ENCODE measurements at regions not wholly inside any gene's neighbourhood (a gene's known extent, or its start where the extent isn't known, plus 50 kb on each side); places are given as distances from the start of the nearest gene placed in this dataset.

GRCh38 chr19:23526302-23526701 lies 131.0 kb upstream of the ZNF91 start:
- peaks cover 10 to 21% of the 10 kb centered on the region in 2 donors for H3K9me3 Mint-ChIP-seq
- Histone ChIP-seq H3K27ac (ENCODE audit: low read length) (no peak overlapping the region), H3K4me3 (ENCODE audit: low read length) (no peak overlapping the region), H3K27me3 (ENCODE audit: control insufficient read depth, insufficient read depth, low read length) (no peaks in the 10 kb centered on the region), H3K36me3 (ENCODE audit: control insufficient read depth, insufficient read depth, low read length) (no peaks in the 10 kb centered on the region), H3K9me3 (ENCODE audit: control insufficient read depth, insufficient read depth, low read length) (peaks cover 6% of the 10 kb centered on the region), H3K4me1 (ENCODE audit: control insufficient read depth, insufficient read depth, low read length) (no peaks in the 10 kb centered on the region)
- TF ChIP-seq CTCF (IDR thresholded peaks at IDR 0.05) = no peak
- no peak overlapping the region for H3K27ac Mint-ChIP-seq
- ATAC-seq (no peak), DNase-seq (no peak)
- no peaks in the 10 kb centered on the region for H3K27me3 Mint-ChIP-seq (ENCODE audit: low read depth in 2 of 2)
- no peak overlapping the region for H3K4me3 Mint-ChIP-seq
- H3K36me3 Mint-ChIP-seq = no peaks in the 10 kb centered on the region
- intact Hi-C loops (cut with micrococcal nuclease) = no loop called here
- WGBS (ENCODE audit: insufficient coverage) = 78% methylated on average over 3 of the region's 4 CpGs
- no peaks in the 10 kb centered on the region for H3K4me1 Mint-ChIP-seq

GRCh38 chr19:23525276-23525852 lies 130.1 kb upstream of the ZNF91 start:
- Mint-ChIP-seq H3K36me3 (no peaks in the 10 kb centered on the region), H3K9me3 (peaks cover 13 to 27% of the 10 kb centered on the region in 2 donors), H3K27ac (no peak overlapping the region), H3K4me1 (no peaks in the 10 kb centered on the region), H3K4me3 (no peak overlapping the region), H3K27me3 (ENCODE audit: low read depth in 2 of 2) (no peaks in the 10 kb centered on the region)
- no peak for TF ChIP-seq CTCF (IDR thresholded peaks at IDR 0.05)
- Histone ChIP-seq H3K4me1 (ENCODE audit: control insufficient read depth, insufficient read depth, low read length) (no peaks in the 10 kb centered on the region), H3K27me3 (ENCODE audit: control insufficient read depth, insufficient read depth, low read length) (no peaks in the 10 kb centered on the region), H3K4me3 (ENCODE audit: low read length) (no peak overlapping the region), H3K36me3 (ENCODE audit: control insufficient read depth, insufficient read depth, low read length) (no peaks in the 10 kb centered on the region), H3K27ac (ENCODE audit: low read length) (no peak overlapping the region), H3K9me3 (ENCODE audit: control insufficient read depth, insufficient read depth, low read length) (peaks cover 9% of the 10 kb centered on the region)
- no peak for DNase-seq
- no peak for ATAC-seq
- 74% methylated on average over 2 of the region's 2 CpGs for WGBS (ENCODE audit: insufficient coverage)
- intact Hi-C loops (cut with micrococcal nuclease) = no loop called here

GRCh38 chr19:23523863-23524262 lies 128.6 kb upstream of the ZNF91 start:
- no peaks in the 10 kb centered on the region for H3K4me1 Mint-ChIP-seq
- H3K4me3 Mint-ChIP-seq = no peak overlapping the region
- no peak for DNase-seq
- no peaks in the 10 kb centered on the region for H3K27me3 Mint-ChIP-seq (ENCODE audit: low read depth in 2 of 2)
- Histone ChIP-seq H3K4me3 (ENCODE audit: low read length) (no peak overlapping the region), H3K4me1 (ENCODE audit: control insufficient read depth, insufficient read depth, low read length) (no peaks in the 10 kb centered on the region), H3K36me3 (ENCODE audit: control insufficient read depth, insufficient read depth, low read length) (no peaks in the 10 kb centered on the region), H3K27me3 (ENCODE audit: control insufficient read depth, insufficient read depth, low read length) (no peaks in the 10 kb centered on the region), H3K9me3 (ENCODE audit: control insufficient read depth, insufficient read depth, low read length) (peaks cover 6% of the 10 kb centered on the region), H3K27ac (ENCODE audit: low read length) (no peak overlapping the region)
- H3K27ac Mint-ChIP-seq = no peak overlapping the region
- no peaks in the 10 kb centered on the region for H3K36me3 Mint-ChIP-seq
- no peak for ATAC-seq
- no peak for TF ChIP-seq CTCF (IDR thresholded peaks at IDR 0.05)
- intact Hi-C loops (cut with micrococcal nuclease) = no loop called here
- H3K9me3 Mint-ChIP-seq = peaks cover 20 to 24% of the 10 kb centered on the region in 2 donors

- peaks cover 17 to 22% of the 10 kb centered on the region in 2 donors for H3K9me3 Mint-ChIP-seq
- H3K27me3 Mint-ChIP-seq (ENCODE audit: low read depth in 2 of 2) = no peaks in the 10 kb centered on the region
- intact Hi-C loops (cut with micrococcal nuclease) = no loop called here
- no peaks in the 10 kb centered on the region for H3K4me1 Mint-ChIP-seq
- H3K36me3 Mint-ChIP-seq = no peaks in the 10 kb centered on the region
- no peak for ATAC-seq
- Histone ChIP-seq H3K4me1 (ENCODE audit: control insufficient read depth, insufficient read depth, low read length) (no peaks in the 10 kb centered on the region), H3K27me3 (ENCODE audit: control insufficient read depth, insufficient read depth, low read length) (no peaks in the 10 kb centered on the region), H3K27ac (ENCODE audit: low read length) (no peak overlapping the region), H3K36me3 (ENCODE audit: control insufficient read depth, insufficient read depth, low read length) (no peaks in the 10 kb centered on the region), H3K4me3 (ENCODE audit: low read length) (no peak overlapping the region), H3K9me3 (ENCODE audit: control insufficient read depth, insufficient read depth, low read length) (peaks cover 6% of the 10 kb centered on the region)
- TF ChIP-seq CTCF (IDR thresholded peaks at IDR 0.05) = no peak
- no peak for DNase-seq
- WGBS (ENCODE audit: insufficient coverage) = 90% methylated on average over 1 of the region's 1 CpG
- no peak overlapping the region for H3K27ac Mint-ChIP-seq
- H3K4me3 Mint-ChIP-seq = no peak overlapping the region
Measured at GRCh38 chr19:23522431-23522830, 127.2 kb upstream of the ZNF91 start.
